ENCODE measurements at regions not wholly inside any gene's neighbourhood (a gene's known extent, or its start where the extent isn't known, plus 50 kb on each side); places are given as distances from the start of the nearest gene placed in this dataset.

GRCh38 chr1:79128722-79129121 lies 122.2 kb upstream of the ADGRL4 start:
- no peak for TF ChIP-seq GABPA (IDR thresholded peaks at IDR 0.05; ENCODE audit: low read depth)
- TF ChIP-seq, protein P1, sequence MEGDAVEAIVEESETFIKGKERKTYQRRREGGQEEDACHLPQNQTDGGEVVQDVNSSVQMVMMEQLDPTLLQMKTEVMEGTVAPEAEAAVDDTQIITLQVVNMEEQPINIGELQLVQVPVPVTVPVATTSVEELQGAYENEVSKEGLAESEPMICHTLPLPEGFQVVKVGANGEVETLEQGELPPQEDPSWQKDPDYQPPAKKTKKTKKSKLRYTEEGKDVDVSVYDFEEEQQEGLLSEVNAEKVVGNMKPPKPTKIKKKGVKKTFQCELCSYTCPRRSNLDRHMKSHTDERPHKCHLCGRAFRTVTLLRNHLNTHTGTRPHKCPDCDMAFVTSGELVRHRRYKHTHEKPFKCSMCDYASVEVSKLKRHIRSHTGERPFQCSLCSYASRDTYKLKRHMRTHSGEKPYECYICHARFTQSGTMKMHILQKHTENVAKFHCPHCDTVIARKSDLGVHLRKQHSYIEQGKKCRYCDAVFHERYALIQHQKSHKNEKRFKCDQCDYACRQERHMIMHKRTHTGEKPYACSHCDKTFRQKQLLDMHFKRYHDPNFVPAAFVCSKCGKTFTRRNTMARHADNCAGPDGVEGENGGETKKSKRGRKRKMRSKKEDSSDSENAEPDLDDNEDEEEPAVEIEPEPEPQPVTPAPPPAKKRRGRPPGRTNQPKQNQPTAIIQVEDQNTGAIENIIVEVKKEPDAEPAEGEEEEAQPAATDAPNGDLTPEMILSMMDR (IDR thresholded peaks at IDR 0.05; ENCODE audit: insufficient read depth, low read length) = no peak
